GM12873 (cell line): ENCODE measurements at regions not wholly inside any gene's neighbourhood (a gene's known extent, or its start where the extent isn't known, plus 50 kb on each side); places are given as distances from the start of the nearest gene placed in this dataset.
A peak's percentile ranks its signal among the peaks of the same experiment; 100 is the strongest.

ENCODE experiments used
- TF ChIP-seq, protein P1 (sequence below): IDR thresholded peaks from 2 replicates; pipeline ENCODE4 v1.5.1; 2012; ENCODE audit warnings: low read depth, mild to moderate bottlenecking, moderate library complexity, low read length, control low read depth; ENCODE audit not compliant: insufficient read depth; ENCODE audit errors: missing control alignments

DNA sequence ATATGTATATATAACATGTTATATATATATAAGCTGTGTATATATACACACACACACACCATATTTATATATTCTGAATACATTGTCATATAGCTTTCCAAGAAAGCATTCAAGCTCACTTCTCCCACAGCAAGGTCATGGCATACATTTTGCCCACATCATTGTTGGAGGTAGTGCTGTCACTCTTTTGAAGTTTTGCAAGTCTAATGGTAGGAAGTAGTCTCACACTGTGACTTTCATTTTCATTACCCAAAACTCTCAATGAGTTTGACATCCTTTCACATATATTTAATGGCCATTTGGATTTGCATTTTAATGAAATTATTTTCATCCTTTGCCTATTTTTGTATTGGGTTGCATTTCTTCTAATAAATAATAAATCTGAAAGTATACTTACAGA is 59.8 kb upstream of the COX7C start:
- TF ChIP-seq, protein P1, sequence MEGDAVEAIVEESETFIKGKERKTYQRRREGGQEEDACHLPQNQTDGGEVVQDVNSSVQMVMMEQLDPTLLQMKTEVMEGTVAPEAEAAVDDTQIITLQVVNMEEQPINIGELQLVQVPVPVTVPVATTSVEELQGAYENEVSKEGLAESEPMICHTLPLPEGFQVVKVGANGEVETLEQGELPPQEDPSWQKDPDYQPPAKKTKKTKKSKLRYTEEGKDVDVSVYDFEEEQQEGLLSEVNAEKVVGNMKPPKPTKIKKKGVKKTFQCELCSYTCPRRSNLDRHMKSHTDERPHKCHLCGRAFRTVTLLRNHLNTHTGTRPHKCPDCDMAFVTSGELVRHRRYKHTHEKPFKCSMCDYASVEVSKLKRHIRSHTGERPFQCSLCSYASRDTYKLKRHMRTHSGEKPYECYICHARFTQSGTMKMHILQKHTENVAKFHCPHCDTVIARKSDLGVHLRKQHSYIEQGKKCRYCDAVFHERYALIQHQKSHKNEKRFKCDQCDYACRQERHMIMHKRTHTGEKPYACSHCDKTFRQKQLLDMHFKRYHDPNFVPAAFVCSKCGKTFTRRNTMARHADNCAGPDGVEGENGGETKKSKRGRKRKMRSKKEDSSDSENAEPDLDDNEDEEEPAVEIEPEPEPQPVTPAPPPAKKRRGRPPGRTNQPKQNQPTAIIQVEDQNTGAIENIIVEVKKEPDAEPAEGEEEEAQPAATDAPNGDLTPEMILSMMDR: no peak

DNA sequence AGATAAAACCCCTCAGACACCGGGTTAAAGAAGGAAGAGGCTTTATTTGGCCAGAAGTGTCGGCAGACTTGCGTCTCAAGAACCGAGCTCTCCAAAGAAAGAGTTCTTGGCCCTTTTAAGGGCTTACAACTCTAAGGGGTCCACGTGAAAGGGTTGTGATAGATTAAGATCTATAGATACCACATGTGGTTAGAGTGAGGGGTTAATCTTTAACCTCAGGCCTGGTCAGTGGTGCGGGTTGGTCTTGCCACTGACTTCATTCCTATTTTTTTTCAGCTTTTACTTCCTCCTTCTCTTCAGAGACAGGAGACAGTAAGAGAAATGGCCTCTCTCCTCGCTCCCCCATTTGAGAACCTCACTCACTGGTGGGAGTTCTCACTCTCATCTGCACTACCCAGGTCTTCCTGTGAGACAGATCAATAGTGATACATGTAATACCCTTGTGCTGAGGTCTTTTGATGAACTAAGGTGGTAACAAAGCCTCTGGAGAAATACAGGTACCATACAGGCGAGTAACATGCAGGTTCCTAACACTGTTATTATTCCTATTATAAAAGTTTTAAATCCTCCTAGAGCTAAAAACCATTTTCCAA is 52.4 kb upstream of the COX7C start:
- TF ChIP-seq, protein P1: no peak

DNA sequence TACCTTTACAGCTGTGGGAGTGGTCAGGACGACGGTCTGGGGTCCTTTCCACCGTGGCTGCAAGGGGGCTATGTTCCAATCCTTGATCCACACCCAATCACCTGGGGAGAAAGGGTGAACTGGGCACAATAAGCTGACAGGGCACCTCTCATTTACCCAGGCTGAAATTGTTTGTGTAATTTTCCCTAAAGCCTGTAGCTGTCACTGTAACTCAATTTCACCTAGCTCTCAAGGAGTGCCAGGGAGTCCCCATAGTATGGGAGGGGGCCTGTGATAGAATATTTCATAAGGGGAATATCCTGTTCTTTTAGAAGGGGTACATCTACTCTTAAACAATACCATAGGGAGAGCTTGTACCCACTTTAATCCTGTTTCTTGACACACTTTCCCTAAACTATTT is 51.7 kb upstream of the COX7C start:
- TF ChIP-seq, protein P1: peak; percentile 10
